A549 (cell line): ENCODE measurements at regions not wholly inside any gene's neighbourhood (a gene's known extent, or its start where the extent isn't known, plus 50 kb on each side); places are given as distances from the start of the nearest gene placed in this dataset.
A peak's percentile ranks its signal among the peaks of the same experiment; 100 is the strongest.

Experiments
- ATAC-seq, 2 experiments: fragments of 200-7000 bp in 1 of 2; fragments of >200 bp in 1 of 2; cut with Nextera tagmentation in 1 of 2; cut with Tn5 transposase in 1 of 2; 3 replicates each; pipeline versions ENCODE4 v1.8.0 to v1.9.1; 2018 to 2020; ENCODE audit warnings: mild to moderate bottlenecking in 1 of 2, moderate library complexity in 1 of 2
- CTCF ChIA-PET: fragments of 300-600 bp; sonication (Branson Sonifier 250); formaldehyde crosslinking; extraction: SDS; loops from one replicate; lab custom pipeline; 2021; ENCODE audit warnings: antibody characterized with exemption, inconsistent platforms; lab: Yijun Ruan, JAX
- POLR2A ChIA-PET: fragments of 350-600 bp; formaldehyde crosslinking; extraction: SDS; loops from one replicate; lab custom pipeline; 2021; ENCODE audit warnings: antibody characterized with exemption, inconsistent platforms; lab: Yijun Ruan, JAX
- DNase-seq, 2 experiments: peaks; one replicate each; pipeline versions ENCODE4 v3.0.0 to v3.0.0-alpha.2; 2011 to 2016; ENCODE audit warnings: low read depth in 1 of 2, low spot score in 1 of 2
- FAIRE-seq: peaks from 2 replicates; lab custom pipeline; 2011; peaks lifted over from hg19 to GRCh38; lab: Jason Lieb, UNC
- H3K27ac ChIP-seq, 2 experiments: fragments of >200 bp; sonication (Bioruptor Twin); formaldehyde crosslinking; 3 replicates each; pipeline ENCODE4 v1.5.1; 2016 to 2017
- H3K4me1 ChIP-seq: fragments of >200 bp; sonication (Bioruptor Twin); formaldehyde crosslinking; 3 replicates; pipeline ENCODE4 v1.6.1; 2016
- H3K4me2 ChIP-seq: fragments of >200 bp; sonication (Bioruptor Twin); formaldehyde crosslinking; 3 replicates; pipeline ENCODE4 v1.6.1; 2016
- H3K4me3 ChIP-seq: fragments of >200 bp; sonication (Bioruptor Twin); formaldehyde crosslinking; 3 replicates; pipeline ENCODE4 v1.5.1; 2016
- H3K9me3 ChIP-seq: fragments of >200 bp; sonication (Bioruptor Twin); formaldehyde crosslinking; 3 replicates; pipeline ENCODE4 v1.6.1; 2016
- CBX2 ChIP-seq: fragments of 200-600 bp; sonication (generic); IDR thresholded peaks from 2 replicates; pipeline ENCODE4 v1.6.1; 2016; ENCODE audit warnings: low read depth, mild to moderate bottlenecking, borderline replicate concordance
- CBX8 ChIP-seq: fragments of 200-600 bp; sonication (generic); IDR thresholded peaks from 2 replicates; pipeline ENCODE4 v1.6.1; 2016
- CHD4 ChIP-seq: fragments of 200-600 bp; sonication (generic); IDR thresholded peaks from 2 replicates; pipeline ENCODE4 v1.6.1; 2016; ENCODE audit warnings: antibody characterized with exemption, mild to moderate bottlenecking, borderline replicate concordance
- E2F6 ChIP-seq: IDR thresholded peaks from 2 replicates; pipeline ENCODE4 v1.6.1; 2012; ENCODE audit warnings: low read depth, borderline replicate concordance
- ESRRA ChIP-seq: fragments of 150-350 bp; IDR thresholded peaks from 2 replicates; pipeline ENCODE4 v1.6.1; 2014; ENCODE audit warnings: mild to moderate bottlenecking, low read length, borderline replicate concordance
- FOSB ChIP-seq: fragments of 250-450 bp; sonication (Bioruptor Pico); IDR thresholded peaks from 2 replicates; pipeline ENCODE4 v1.5.0; 2020; ENCODE audit warnings: mild to moderate bottlenecking, moderate library complexity
- FOXS1 ChIP-seq: fragments of 250-450 bp; sonication (Bioruptor Pico); IDR thresholded peaks from 2 replicates; pipeline ENCODE4 v1.5.0; 2020; ENCODE audit warnings: mild to moderate bottlenecking, moderate library complexity
- HEYL ChIP-seq: fragments of 250-450 bp; sonication (Bioruptor Pico); IDR thresholded peaks from 2 replicates; pipeline ENCODE4 v1.8.0; 2021; ENCODE audit warnings: mild to moderate bottlenecking, moderate library complexity
- HOXA7 ChIP-seq: fragments of 250-450 bp; sonication (Bioruptor Pico); IDR thresholded peaks from 2 replicates; pipeline ENCODE4 v1.5.0; 2020; ENCODE audit warnings: mild to moderate bottlenecking, moderate library complexity
- HOXB13 ChIP-seq: fragments of 250-450 bp; sonication (Bioruptor Pico); IDR thresholded peaks from 2 replicates; pipeline ENCODE4 v1.5.0; 2020; ENCODE audit warnings: low read depth, mild to moderate bottlenecking, moderate library complexity
- HOXB5 ChIP-seq: fragments of 250-450 bp; sonication (Bioruptor Pico); IDR thresholded peaks from 2 replicates; pipeline ENCODE4 v1.5.0; 2020; ENCODE audit warnings: mild to moderate bottlenecking, moderate library complexity
- JUN ChIP-seq, 2 experiments: fragments of >200 bp; sonication (Bioruptor Twin); formaldehyde crosslinking; IDR thresholded peaks; 2 replicates in 1 of 2; 3 replicates in 1 of 2; pipeline ENCODE4 v1.6.1; 2016 to 2017
- MAFK ChIP-seq: fragments of 450-650 bp; IDR thresholded peaks from 2 replicates; pipeline ENCODE4 v1.6.1; 2014; ENCODE audit not compliant: partially characterized antibody
- NFE2L2 ChIP-seq: fragments of 150-350 bp; conservative IDR thresholded peaks from 2 replicates; pipeline ENCODE4 v1.6.1; 2014; ENCODE audit warnings: low read length
- PHF8 ChIP-seq: fragments of 200-600 bp; sonication (generic); IDR thresholded peaks from 2 replicates; pipeline ENCODE4 v1.6.1; 2016; ENCODE audit warnings: low read depth, mild to moderate bottlenecking, antibody characterized with exemption, moderate library complexity, borderline replicate concordance
- POLR2A ChIP-seq: IDR thresholded peaks from 2 replicates; pipeline ENCODE4 v1.6.1; 2012; ENCODE audit warnings: mild to moderate bottlenecking, low read length
- POLR2AphosphoS2 ChIP-seq: conservative IDR thresholded peaks from 2 replicates; pipeline ENCODE4 v1.6.1; 2012; ENCODE audit warnings: low read length, improper control_type of control experiment, inconsistent platforms
- RAD21 ChIP-seq, 2 experiments: fragments of >200 bp in 1 of 2; sonication (Bioruptor Twin) in 1 of 2; formaldehyde crosslinking in 1 of 2; IDR thresholded peaks in 1 of 2; conservative IDR thresholded peaks in 1 of 2; 2 replicates in 1 of 2; 3 replicates in 1 of 2; pipeline ENCODE4 v1.6.1; 2012 to 2018; ENCODE audit warnings: inconsistent platforms in 1 of 2
- REST ChIP-seq: fragments of 200-600 bp; sonication (generic); IDR thresholded peaks from 2 replicates; pipeline ENCODE4 v1.6.1; 2016; ENCODE audit warnings: antibody characterized with exemption, mild to moderate bottlenecking, moderate library complexity
- RNF2 ChIP-seq: fragments of 200-600 bp; sonication (generic); IDR thresholded peaks from 2 replicates; pipeline ENCODE4 v1.6.1; 2016; ENCODE audit warnings: low read depth, mild to moderate bottlenecking, antibody characterized with exemption, moderate library complexity, borderline replicate concordance
- SREBF2 ChIP-seq: fragments of 450-650 bp; IDR thresholded peaks from 2 replicates; pipeline ENCODE4 v1.6.1; 2014; ENCODE audit warnings: mild to moderate bottlenecking, moderate library complexity
- ZFP36 ChIP-seq: fragments of 450-650 bp; IDR thresholded peaks from 2 replicates; pipeline ENCODE4 v1.6.1; 2014; ENCODE audit warnings: borderline replicate concordance; ENCODE audit not compliant: partially characterized antibody
- ZNF302 ChIP-seq: fragments of 250-450 bp; sonication (Bioruptor Pico); IDR thresholded peaks from 2 replicates; pipeline ENCODE4 v1.9.0; 2021; ENCODE audit warnings: inconsistent platforms, mild to moderate bottlenecking, moderate library complexity
- WGBS: methylation state at CpG from one replicate; pipeline ENCODE4 v1.1.6; 2017; ENCODE audit errors: missing lambda C conversion rate; 5-methylcytosine and 5-hydroxymethylcytosine counted together
- TF ChIP-seq, protein P1 (sequence below): fragments of 450-650 bp; IDR thresholded peaks from 2 replicates; pipeline ENCODE4 v1.6.1; 2014; ENCODE audit warnings: antibody characterized with exemption
- TF ChIP-seq, protein P2 (sequence below): fragments of 250-450 bp; sonication (Bioruptor Pico); IDR thresholded peaks from 2 replicates; pipeline ENCODE4 v1.5.0; 2020; ENCODE audit warnings: low read depth, mild to moderate bottlenecking, moderate library complexity

- Histone ChIP-seq H3K27ac (no peak overlapping the region), H3K9me3 (no peaks in the 10 kb centered on the region), H3K4me2 (no peak overlapping the region), H3K4me1 (no peaks in the 10 kb centered on the region), H3K4me3 (no peak overlapping the region)
- no peak for TF ChIP-seq HOXA7 (CRISPR knock-in tag)
- peak; percentile 79 for TF ChIP-seq MAFK
- TF ChIP-seq CBX8 = no peak
- 89% methylated on average over 11 of the region's 11 CpGs for WGBS
- DNase-seq = no peak
- POLR2A ChIA-PET = no interaction called here
- CTCF ChIA-PET = interaction anchor here (0.7 to 1.9 kb wide), 2 partner anchors 29 to 157 kb away, joined by 4 to 5 read pairs; no protein-coding TSS in a partner anchor
- no peak for FAIRE-seq
- no peak for ATAC-seq
Measured at GRCh38 chr4:176607807-176608206, 184.9 kb downstream of the VEGFC start.

- H3K9me3 ChIP-seq = no peaks in the 10 kb centered on the region
- 81% methylated on average over 2 of the region's 2 CpGs for WGBS
- TF ChIP-seq RAD21 (conservative IDR thresholded peaks at IDR 0.05 in 1 of 2, IDR thresholded peaks at IDR 0.05 in 1 of 2) = no peak
- no peak for TF ChIP-seq POLR2AphosphoS2
- no peak for TF ChIP-seq HOXB13 (CRISPR knock-in tag)
- no peak for TF ChIP-seq PHF8
- TF ChIP-seq FOSB (CRISPR knock-in tag) = no peak
- TF ChIP-seq ZNF302 (CRISPR knock-in tag) = no peak
- no peak for TF ChIP-seq CBX8
- TF ChIP-seq REST = no peak
- TF ChIP-seq JUN (IDR thresholded peaks at IDR 0.05) = no peak
- no peak overlapping the region for H3K27ac ChIP-seq
- no peak overlapping the region for H3K4me2 ChIP-seq
- ATAC-seq = no peak
- DNase-seq = no peak
- ChIA-PET CTCF (interaction anchor here (1.9 kb wide), 1 partner anchor 28 kb away, joined by 4 read pairs; no protein-coding TSS in a partner anchor), POLR2A (no interaction called here)
- no peak overlapping the region for H3K4me3 ChIP-seq
- H3K4me1 ChIP-seq = no peaks in the 10 kb centered on the region
- FAIRE-seq = no peak
Measured at GRCh38 chr4:176608346-176608745, 184.4 kb downstream of the VEGFC start.

GRCh38 chr4:176610594-176610993 is 182.1 kb downstream of the VEGFC start:
- no peaks in the 10 kb centered on the region for H3K9me3 ChIP-seq
- H3K4me1 ChIP-seq = 0 out of 3 replicates have a peak, but pooled peaks cover 3% of the 10 kb centered on the region
- 49% methylated on average over 2 of the region's 2 CpGs for WGBS
- TF ChIP-seq JUN (IDR thresholded peaks at IDR 0.05) (no peak), HOXB5 (CRISPR knock-in tag) (no peak), SREBF2 (no peak), POLR2A (no peak)
- TF ChIP-seq, protein P1, sequence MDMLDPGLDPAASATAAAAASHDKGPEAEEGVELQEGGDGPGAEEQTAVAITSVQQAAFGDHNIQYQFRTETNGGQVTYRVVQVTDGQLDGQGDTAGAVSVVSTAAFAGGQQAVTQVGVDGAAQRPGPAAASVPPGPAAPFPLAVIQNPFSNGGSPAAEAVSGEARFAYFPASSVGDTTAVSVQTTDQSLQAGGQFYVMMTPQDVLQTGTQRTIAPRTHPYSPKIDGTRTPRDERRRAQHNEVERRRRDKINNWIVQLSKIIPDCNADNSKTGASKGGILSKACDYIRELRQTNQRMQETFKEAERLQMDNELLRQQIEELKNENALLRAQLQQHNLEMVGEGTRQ = no peak
- DNase-seq (no peak), FAIRE-seq (no peak), ATAC-seq (no peak)
- CTCF ChIA-PET = no interaction called here
- no peak overlapping the region for H3K4me3 ChIP-seq
- POLR2A ChIA-PET = no interaction called here
- H3K27ac ChIP-seq = no peak overlapping the region
- H3K4me2 ChIP-seq = no peak overlapping the region

- H3K9me3 ChIP-seq = no peaks in the 10 kb centered on the region
- ATAC-seq (no peak), DNase-seq (no peak), FAIRE-seq (no peak)
- H3K4me3 ChIP-seq = no peak overlapping the region
- CTCF ChIA-PET = no interaction called here
- POLR2A ChIA-PET = no interaction called here
- no peak overlapping the region for H3K27ac ChIP-seq
- H3K4me2 ChIP-seq = no peak overlapping the region
- WGBS = 25% methylated on average over 1 of the region's 1 CpG
- 0 out of 3 replicates have a peak, but pooled peaks cover 3% of the 10 kb centered on the region for H3K4me1 ChIP-seq
- no peak for TF ChIP-seq ZFP36
- no peak for TF ChIP-seq HOXB13 (CRISPR knock-in tag)
- TF ChIP-seq CHD4 = no peak
- TF ChIP-seq, protein P1 = no peak
- TF ChIP-seq RNF2 = no peak
- TF ChIP-seq, protein P2, sequence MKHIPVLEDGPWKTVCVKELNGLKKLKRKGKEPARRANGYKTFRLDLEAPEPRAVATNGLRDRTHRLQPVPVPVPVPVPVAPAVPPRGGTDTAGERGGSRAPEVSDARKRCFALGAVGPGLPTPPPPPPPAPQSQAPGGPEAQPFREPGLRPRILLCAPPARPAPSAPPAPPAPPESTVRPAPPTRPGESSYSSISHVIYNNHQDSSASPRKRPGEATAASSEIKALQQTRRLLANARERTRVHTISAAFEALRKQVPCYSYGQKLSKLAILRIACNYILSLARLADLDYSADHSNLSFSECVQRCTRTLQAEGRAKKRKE = no peak
- TF ChIP-seq HEYL (CRISPR knock-in tag) = no peak
- no peak for TF ChIP-seq FOXS1 (CRISPR knock-in tag)
- TF ChIP-seq E2F6 = no peak
- no peak for TF ChIP-seq ESRRA
- no peak for TF ChIP-seq FOSB (CRISPR knock-in tag)
- TF ChIP-seq MAFK = no peak
- no peak for TF ChIP-seq SREBF2
- no peak for TF ChIP-seq CBX2
- no peak for TF ChIP-seq NFE2L2
Measured at GRCh38 chr4:176611381-176611780, 181.3 kb downstream of the VEGFC start.
